ENCODE measurements at regions not wholly inside any gene's neighbourhood (a gene's known extent, or its start where the extent isn't known, plus 50 kb on each side); places are given as distances from the start of the nearest gene placed in this dataset.
"Not testable (repeated sequence)": the region's sequence is repeated elsewhere in the genome, so short reads cannot be mapped to it uniquely, and the experiment has no call there.

DNA sequence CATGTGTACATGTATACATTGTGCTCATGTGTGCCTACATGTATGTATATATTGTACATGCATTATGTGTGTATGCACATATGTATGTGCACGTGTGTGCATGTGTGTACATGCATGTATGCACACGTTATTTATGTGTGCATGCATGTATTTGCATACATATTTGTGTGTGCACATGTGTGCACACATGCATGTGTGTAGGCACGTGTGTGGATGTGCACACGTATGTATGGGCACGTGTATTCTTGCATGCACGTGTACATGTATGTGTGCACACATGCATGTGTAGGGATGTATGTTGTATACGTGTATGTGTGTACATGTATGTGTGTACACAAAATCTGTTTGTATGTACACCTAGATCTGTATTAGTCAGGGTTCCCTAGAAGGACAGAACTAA is 556.0 kb downstream of the PRIM2 start:
- TF ChIP-seq RARB (CRISPR knock-in tag; IDR thresholded peaks at IDR 0.05); ARNTL (CRISPR knock-in tag; IDR thresholded peaks at IDR 0.05; ENCODE audit: borderline replicate concordance, low read depth); OSR1 (CRISPR knock-in tag; IDR thresholded peaks at IDR 0.05); ZNF565 (CRISPR knock-in tag; conservative IDR thresholded peaks at IDR 0.05; ENCODE audit: low read depth); ZFP3 (CRISPR knock-in tag; IDR thresholded peaks at IDR 0.05); ESRRG (CRISPR knock-in tag; IDR thresholded peaks at IDR 0.05); CSDC2 (CRISPR knock-in tag; IDR thresholded peaks at IDR 0.05): not testable (repeated sequence)
- TF ChIP-seq, protein P1, sequence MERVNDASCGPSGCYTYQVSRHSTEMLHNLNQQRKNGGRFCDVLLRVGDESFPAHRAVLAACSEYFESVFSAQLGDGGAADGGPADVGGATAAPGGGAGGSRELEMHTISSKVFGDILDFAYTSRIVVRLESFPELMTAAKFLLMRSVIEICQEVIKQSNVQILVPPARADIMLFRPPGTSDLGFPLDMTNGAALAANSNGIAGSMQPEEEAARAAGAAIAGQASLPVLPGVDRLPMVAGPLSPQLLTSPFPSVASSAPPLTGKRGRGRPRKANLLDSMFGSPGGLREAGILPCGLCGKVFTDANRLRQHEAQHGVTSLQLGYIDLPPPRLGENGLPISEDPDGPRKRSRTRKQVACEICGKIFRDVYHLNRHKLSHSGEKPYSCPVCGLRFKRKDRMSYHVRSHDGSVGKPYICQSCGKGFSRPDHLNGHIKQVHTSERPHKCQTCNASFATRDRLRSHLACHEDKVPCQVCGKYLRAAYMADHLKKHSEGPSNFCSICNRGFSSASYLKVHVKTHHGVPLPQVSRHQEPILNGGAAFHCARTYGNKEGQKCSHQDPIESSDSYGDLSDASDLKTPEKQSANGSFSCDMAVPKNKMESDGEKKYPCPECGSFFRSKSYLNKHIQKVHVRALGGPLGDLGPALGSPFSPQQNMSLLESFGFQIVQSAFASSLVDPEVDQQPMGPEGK (CRISPR knock-in tag; IDR thresholded peaks at IDR 0.05; ENCODE audit: borderline replicate concordance): not testable (repeated sequence)
- TF ChIP-seq, protein P2, sequence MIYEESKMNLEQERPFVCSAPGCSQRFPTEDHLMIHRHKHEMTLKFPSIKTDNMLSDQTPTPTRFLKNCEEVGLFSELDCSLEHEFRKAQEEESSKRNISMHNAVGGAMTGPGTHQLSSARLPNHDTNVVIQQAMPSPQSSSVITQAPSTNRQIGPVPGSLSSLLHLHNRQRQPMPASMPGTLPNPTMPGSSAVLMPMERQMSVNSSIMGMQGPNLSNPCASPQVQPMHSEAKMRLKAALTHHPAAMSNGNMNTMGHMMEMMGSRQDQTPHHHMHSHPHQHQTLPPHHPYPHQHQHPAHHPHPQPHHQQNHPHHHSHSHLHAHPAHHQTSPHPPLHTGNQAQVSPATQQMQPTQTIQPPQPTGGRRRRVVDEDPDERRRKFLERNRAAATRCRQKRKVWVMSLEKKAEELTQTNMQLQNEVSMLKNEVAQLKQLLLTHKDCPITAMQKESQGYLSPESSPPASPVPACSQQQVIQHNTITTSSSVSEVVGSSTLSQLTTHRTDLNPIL (CRISPR knock-in tag; IDR thresholded peaks at IDR 0.05; ENCODE audit: low read depth): not testable (repeated sequence)
- TF ChIP-seq, protein P3, sequence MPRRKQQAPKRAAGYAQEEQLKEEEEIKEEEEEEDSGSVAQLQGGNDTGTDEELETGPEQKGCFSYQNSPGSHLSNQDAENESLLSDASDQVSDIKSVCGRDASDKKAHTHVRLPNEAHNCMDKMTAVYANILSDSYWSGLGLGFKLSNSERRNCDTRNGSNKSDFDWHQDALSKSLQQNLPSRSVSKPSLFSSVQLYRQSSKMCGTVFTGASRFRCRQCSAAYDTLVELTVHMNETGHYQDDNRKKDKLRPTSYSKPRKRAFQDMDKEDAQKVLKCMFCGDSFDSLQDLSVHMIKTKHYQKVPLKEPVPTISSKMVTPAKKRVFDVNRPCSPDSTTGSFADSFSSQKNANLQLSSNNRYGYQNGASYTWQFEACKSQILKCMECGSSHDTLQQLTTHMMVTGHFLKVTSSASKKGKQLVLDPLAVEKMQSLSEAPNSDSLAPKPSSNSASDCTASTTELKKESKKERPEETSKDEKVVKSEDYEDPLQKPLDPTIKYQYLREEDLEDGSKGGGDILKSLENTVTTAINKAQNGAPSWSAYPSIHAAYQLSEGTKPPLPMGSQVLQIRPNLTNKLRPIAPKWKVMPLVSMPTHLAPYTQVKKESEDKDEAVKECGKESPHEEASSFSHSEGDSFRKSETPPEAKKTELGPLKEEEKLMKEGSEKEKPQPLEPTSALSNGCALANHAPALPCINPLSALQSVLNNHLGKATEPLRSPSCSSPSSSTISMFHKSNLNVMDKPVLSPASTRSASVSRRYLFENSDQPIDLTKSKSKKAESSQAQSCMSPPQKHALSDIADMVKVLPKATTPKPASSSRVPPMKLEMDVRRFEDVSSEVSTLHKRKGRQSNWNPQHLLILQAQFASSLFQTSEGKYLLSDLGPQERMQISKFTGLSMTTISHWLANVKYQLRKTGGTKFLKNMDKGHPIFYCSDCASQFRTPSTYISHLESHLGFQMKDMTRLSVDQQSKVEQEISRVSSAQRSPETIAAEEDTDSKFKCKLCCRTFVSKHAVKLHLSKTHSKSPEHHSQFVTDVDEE (CRISPR knock-in tag; IDR thresholded peaks at IDR 0.05): not testable (repeated sequence)
- TF ChIP-seq, protein P4, sequence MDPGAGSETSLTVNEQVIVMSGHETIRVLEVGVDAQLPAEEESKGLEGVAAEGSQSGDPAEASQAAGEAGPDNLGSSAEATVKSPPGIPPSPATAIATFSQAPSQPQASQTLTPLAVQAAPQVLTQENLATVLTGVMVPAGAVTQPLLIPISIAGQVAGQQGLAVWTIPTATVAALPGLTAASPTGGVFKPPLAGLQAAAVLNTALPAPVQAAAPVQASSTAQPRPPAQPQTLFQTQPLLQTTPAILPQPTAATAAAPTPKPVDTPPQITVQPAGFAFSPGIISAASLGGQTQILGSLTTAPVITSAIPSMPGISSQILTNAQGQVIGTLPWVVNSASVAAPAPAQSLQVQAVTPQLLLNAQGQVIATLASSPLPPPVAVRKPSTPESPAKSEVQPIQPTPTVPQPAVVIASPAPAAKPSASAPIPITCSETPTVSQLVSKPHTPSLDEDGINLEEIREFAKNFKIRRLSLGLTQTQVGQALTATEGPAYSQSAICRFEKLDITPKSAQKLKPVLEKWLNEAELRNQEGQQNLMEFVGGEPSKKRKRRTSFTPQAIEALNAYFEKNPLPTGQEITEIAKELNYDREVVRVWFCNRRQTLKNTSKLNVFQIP (CRISPR knock-in tag; IDR thresholded peaks at IDR 0.05; ENCODE audit: borderline replicate concordance, low read depth): not testable (repeated sequence)

All from SK-N-SH treated with all-trans-retinoic acid at 6 μM for 48 hours (cell line).